ENCODE measurements at regions not wholly inside any gene's neighbourhood (a gene's known extent, or its start where the extent isn't known, plus 50 kb on each side); places are given as distances from the start of the nearest gene placed in this dataset.

- intact Hi-C loops (cut with DNase I): no loop called here
- H3K4me3 ChIP-seq: no peak overlapping the region
- no peak for DNase-seq (ENCODE audit: low spot score)
- no peaks in the 10 kb centered on the region for H3K27me3 ChIP-seq (replicated peaks; ENCODE audit: insufficient read depth)
- H3K27ac ChIP-seq: no peak overlapping the region
- H3K9me3 ChIP-seq: no peaks in the 10 kb centered on the region
- no peaks in the 10 kb centered on the region for H3K4me1 ChIP-seq (replicated peaks)
- TF ChIP-seq, protein P1, sequence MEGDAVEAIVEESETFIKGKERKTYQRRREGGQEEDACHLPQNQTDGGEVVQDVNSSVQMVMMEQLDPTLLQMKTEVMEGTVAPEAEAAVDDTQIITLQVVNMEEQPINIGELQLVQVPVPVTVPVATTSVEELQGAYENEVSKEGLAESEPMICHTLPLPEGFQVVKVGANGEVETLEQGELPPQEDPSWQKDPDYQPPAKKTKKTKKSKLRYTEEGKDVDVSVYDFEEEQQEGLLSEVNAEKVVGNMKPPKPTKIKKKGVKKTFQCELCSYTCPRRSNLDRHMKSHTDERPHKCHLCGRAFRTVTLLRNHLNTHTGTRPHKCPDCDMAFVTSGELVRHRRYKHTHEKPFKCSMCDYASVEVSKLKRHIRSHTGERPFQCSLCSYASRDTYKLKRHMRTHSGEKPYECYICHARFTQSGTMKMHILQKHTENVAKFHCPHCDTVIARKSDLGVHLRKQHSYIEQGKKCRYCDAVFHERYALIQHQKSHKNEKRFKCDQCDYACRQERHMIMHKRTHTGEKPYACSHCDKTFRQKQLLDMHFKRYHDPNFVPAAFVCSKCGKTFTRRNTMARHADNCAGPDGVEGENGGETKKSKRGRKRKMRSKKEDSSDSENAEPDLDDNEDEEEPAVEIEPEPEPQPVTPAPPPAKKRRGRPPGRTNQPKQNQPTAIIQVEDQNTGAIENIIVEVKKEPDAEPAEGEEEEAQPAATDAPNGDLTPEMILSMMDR (IDR thresholded peaks at IDR 0.05): no peak
- TF ChIP-seq POLR2AphosphoS5 (IDR thresholded peaks at IDR 0.05) (no peak), POLR2A (IDR thresholded peaks at IDR 0.05) (no peak)
- H3K36me3 ChIP-seq: no peaks in the 10 kb centered on the region
- 67% methylated on average over 4 of the region's 4 CpGs for WGBS
Observed at GRCh38 chr13:64531400-64531799, 2698.7 kb downstream of the PCDH9 start.

- intact Hi-C loops (cut with DNase I): no loop called here
Observed at GRCh38 chr13:64529874-64530485, 2700.2 kb downstream of the PCDH9 start.

GRCh38 chr13:64528838-64529237 is 2701.3 kb downstream of the PCDH9 start:
- 39% methylated on average over 1 of the region's 1 CpG for WGBS
- Histone ChIP-seq H3K4me3 (no peak overlapping the region), H3K27ac (no peak overlapping the region), H3K9me3 (no peaks in the 10 kb centered on the region), H3K27me3 (replicated peaks; ENCODE audit: insufficient read depth) (no peaks in the 10 kb centered on the region), H3K36me3 (no peaks in the 10 kb centered on the region), H3K4me1 (replicated peaks) (no peaks in the 10 kb centered on the region)
- no peak for DNase-seq (ENCODE audit: low spot score)
- intact Hi-C loops (cut with DNase I): no loop called here
- TF ChIP-seq POLR2AphosphoS5 (IDR thresholded peaks at IDR 0.05) (no peak), POLR2A (IDR thresholded peaks at IDR 0.05) (no peak)
- TF ChIP-seq, protein P1 (IDR thresholded peaks at IDR 0.05): no peak

More at GRCh38 chr13:64529874-64530485, 2700.2 kb downstream of the PCDH9 start:
- Histone ChIP-seq H3K4me1 (replicated peaks) (no peaks in the 10 kb centered on the region), H3K27me3 (replicated peaks; ENCODE audit: insufficient read depth) (no peaks in the 10 kb centered on the region), H3K27ac (no peak overlapping the region), H3K4me3 (no peak overlapping the region), H3K36me3 (no peaks in the 10 kb centered on the region), H3K9me3 (no peaks in the 10 kb centered on the region)
- WGBS: 80% methylated on average over 2 of the region's 2 CpGs
- DNase-seq (ENCODE audit: low spot score): no peak
- TF ChIP-seq, protein P1 (IDR thresholded peaks at IDR 0.05): no peak
- TF ChIP-seq POLR2AphosphoS5 (IDR thresholded peaks at IDR 0.05) (no peak), POLR2A (IDR thresholded peaks at IDR 0.05) (no peak)

DNA sequence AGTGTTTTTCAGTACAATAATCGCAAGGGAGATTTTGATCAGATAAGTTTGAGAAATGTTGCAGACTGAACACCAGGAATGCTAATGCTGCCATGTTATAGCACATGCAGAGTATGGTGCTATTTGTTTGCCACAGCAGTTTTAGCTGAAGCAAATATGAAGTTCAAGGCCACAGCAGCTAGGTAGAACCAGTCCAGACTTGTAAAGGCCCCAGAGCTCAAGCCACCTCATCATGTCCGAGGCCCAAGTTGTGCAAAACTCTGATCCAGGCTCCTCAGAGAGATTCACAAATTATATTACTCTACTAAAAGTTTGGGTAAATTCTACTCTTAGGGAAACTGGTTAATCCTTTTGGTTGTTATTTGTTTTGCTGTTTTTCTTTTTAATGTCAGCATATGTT is 2702.6 kb downstream of the PCDH9 start:
- no peaks in the 10 kb centered on the region for H3K27me3 ChIP-seq (replicated peaks; ENCODE audit: insufficient read depth)
- no peak overlapping the region for H3K4me3 ChIP-seq
- TF ChIP-seq, protein P1 (IDR thresholded peaks at IDR 0.05): no peak
- no peak for TF ChIP-seq POLR2AphosphoS5 (IDR thresholded peaks at IDR 0.05)
- TF ChIP-seq POLR2A (IDR thresholded peaks at IDR 0.05): no peak
- no peaks in the 10 kb centered on the region for H3K4me1 ChIP-seq (replicated peaks)
- H3K27ac ChIP-seq: no peak overlapping the region
- no peaks in the 10 kb centered on the region for H3K36me3 ChIP-seq
- no peaks in the 10 kb centered on the region for H3K9me3 ChIP-seq
- DNase-seq (ENCODE audit: low spot score): no peak
- 55% methylated on average over 2 of the region's 2 CpGs for WGBS
- intact Hi-C loops (cut with DNase I): no loop called here

GRCh38 chr13:64525687-64526086 is 2704.4 kb downstream of the PCDH9 start:
- Histone ChIP-seq H3K4me3 (no peak overlapping the region), H3K27ac (no peak overlapping the region), H3K36me3 (no peaks in the 10 kb centered on the region), H3K4me1 (replicated peaks) (no peaks in the 10 kb centered on the region), H3K9me3 (no peaks in the 10 kb centered on the region), H3K27me3 (replicated peaks; ENCODE audit: insufficient read depth) (no peaks in the 10 kb centered on the region)
- DNase-seq (ENCODE audit: low spot score): no peak
- TF ChIP-seq, protein P1 (IDR thresholded peaks at IDR 0.05): no peak
- TF ChIP-seq POLR2AphosphoS5 (IDR thresholded peaks at IDR 0.05) (no peak), POLR2A (IDR thresholded peaks at IDR 0.05) (no peak)
- 97% methylated on average over 15 of the region's 15 CpGs for WGBS
- intact Hi-C loops (cut with DNase I): no loop called here

Measured in prostate gland (tissue), 2 donors.